H7 (cell line): ENCODE measurements at regions not wholly inside any gene's neighbourhood (a gene's known extent, or its start where the extent isn't known, plus 50 kb on each side); places are given as distances from the start of the nearest gene placed in this dataset.
A peak's percentile ranks its signal among the peaks of the same experiment; 100 is the strongest.
"Not testable (repeated sequence)": the region's sequence is repeated elsewhere in the genome, so short reads cannot be mapped to it uniquely, and the experiment has no call there.

Experiments
- DNase-seq: peaks from one replicate; pipeline ENCODE4 v3.0.0; 2012
- H3K27me3 ChIP-seq: 2 replicates; pipeline ENCODE4 v1.6.0; 2011; ENCODE audit warnings: mild to moderate bottlenecking, low read length; ENCODE audit not compliant: control insufficient read depth, insufficient read depth
- H3K36me3 ChIP-seq: replicated peaks from 2 replicates; pipeline ENCODE4 v1.5.1; 2011; ENCODE audit warnings: low read length; ENCODE audit not compliant: control insufficient read depth, insufficient read depth
- H3K4me3 ChIP-seq: 2 replicates; pipeline ENCODE4 v1.5.1; 2011; ENCODE audit warnings: low read depth, mild to moderate bottlenecking, control low read depth, low read length, moderate library complexity; ENCODE audit not compliant: insufficient read depth

- Histone ChIP-seq H3K4me3 (no peak overlapping the region), H3K27me3 (no peaks in the 10 kb centered on the region), H3K36me3 (no peaks in the 10 kb centered on the region)
- no peak for DNase-seq
These were observed 66.5 kb downstream of the DMP1 start for GRCh38 chr4:87716371-87717265.

DNA sequence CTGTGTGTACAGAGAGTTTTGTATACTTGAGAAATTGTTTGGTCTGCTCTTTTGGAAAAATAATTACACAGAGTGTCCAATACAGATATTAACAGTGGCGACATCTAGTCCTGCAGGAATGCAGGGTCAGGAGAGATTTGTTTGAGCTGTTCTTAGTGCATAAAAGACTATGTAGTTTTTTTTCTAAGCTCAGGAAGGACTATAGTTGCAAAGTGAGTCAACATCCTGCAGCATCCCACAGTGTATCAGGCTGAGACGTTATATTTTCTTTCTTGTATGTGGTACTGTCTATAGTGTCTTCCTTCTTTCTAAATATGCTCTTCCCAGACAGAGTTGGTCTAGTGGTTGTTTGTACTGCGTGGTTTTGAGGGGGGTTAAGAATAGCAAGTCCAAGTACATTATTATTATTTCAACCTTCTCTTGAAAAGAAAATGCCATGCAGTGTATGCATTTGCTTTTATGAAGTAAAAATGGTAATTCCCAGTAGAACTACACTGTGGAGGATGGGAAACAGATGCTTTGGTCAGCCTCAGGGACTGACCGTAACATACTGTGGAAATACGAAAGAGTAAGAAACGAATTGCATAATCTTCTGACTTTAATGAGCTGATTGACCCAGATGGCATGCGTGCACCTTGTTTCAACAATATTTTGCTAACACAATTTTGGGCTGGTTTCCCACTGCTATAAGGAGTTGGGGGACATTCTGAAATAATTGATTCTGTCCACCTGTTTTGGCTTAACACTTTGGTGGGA, 67.4 kb downstream of the DMP1 start:
- Histone ChIP-seq H3K27me3 (no peaks in the 10 kb centered on the region), H3K36me3 (no peaks in the 10 kb centered on the region), H3K4me3 (no peak overlapping the region)
- DNase-seq = no peak

DNA sequence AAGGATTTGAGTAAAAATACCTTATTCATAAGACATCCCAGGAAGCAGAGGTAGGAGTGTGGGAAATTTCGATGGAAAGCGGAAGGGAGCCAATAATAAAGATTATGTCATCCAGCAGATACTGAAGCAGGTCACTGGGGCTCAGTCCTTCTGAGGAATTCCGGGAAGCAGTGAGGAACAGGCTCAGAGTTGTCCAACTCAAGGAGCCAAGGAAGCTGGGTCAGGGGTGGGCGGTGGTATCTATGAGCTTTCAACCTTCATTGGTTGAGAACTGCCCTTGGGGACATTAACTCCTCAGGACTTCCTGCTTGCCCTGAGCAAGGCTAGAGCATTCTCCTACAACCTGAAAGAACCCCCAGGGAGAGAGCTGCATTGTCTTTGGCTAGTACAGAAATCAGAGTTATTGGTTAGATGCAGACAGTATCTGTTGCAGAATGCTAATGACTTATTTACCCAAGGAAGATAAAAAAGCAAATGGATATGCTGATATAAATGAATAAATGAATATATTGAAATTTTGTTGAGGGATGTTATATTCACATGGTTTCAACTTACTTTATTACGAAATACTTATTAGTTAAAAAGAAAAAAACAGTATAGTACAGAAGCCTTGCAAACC, 68.2 kb downstream of the DMP1 start:
- Histone ChIP-seq H3K36me3 (no peaks in the 10 kb centered on the region), H3K4me3 (no peak overlapping the region), H3K27me3 (no peaks in the 10 kb centered on the region)
- DNase-seq = no peak

DNA sequence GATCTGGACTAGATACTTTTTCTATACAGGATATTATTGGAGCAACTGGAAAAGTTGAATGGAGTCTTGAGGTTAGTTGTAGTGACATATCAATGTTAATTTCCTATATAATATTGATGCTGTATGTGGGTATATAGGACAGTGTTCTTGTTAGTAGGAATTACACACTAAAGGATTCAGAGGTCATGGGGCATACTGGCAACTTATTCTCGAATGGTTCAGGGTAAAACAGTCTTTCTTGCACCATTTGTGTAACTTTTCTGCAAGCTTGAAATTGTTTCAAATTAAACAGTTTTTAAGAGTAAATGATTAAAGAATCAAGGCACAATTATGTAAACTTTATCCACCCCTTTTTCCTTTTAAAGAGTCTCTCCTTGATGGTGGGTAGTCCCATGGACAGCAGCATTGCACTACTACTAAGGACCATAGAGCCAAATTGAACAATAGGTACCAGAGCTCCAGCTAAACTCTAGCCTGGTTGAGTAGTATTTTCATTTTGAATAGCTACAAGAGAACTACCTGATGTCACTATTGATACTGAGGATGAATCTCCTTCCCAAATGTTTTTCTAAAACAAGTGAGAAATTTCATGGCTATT, 70.1 kb downstream of the DMP1 start:
- Histone ChIP-seq H3K36me3 (no peaks in the 10 kb centered on the region), H3K27me3 (no peaks in the 10 kb centered on the region), H3K4me3 (no peak overlapping the region)
- no peak for DNase-seq

DNA sequence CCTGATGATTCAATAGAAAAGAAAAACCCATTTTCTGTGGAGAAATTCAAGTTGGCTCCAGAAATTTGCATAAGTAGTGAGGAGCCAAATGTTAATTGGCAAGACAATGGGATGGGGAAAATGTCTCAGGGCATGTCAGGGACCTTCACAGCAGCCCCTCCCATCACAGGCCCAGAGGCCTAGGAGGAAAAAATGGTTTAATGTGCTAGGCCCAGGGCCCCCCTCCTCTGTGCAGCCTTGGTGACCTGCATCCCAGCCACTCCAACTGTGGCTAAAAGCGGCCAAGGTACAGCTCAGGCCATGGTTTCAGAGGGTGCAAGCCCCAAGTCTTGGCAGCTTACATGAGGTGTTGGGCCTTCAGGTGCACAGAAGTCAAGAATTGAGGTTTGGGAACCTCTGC, 74.1 kb upstream of the IBSP start:
- not testable (repeated sequence) for H3K4me3 ChIP-seq, H3K36me3 ChIP-seq, H3K27me3 ChIP-seq, DNase-seq

- no peaks in the 10 kb centered on the region for H3K36me3 ChIP-seq
- no peak for DNase-seq
These were observed 67.2 kb upstream of the IBSP start for GRCh38 chr4:87732033-87732765.

GRCh38 chr4:87734084-87734483, 65.3 kb upstream of the IBSP start:
- no peaks in the 10 kb centered on the region for H3K27me3 ChIP-seq
- DNase-seq = no peak
- no peaks in the 10 kb centered on the region for H3K36me3 ChIP-seq
- no peak overlapping the region for H3K4me3 ChIP-seq

More at GRCh38 chr4:87732033-87732765, 67.2 kb upstream of the IBSP start:
- Histone ChIP-seq H3K4me3 (no peak overlapping the region), H3K27me3 (no peaks in the 10 kb centered on the region)

DNA sequence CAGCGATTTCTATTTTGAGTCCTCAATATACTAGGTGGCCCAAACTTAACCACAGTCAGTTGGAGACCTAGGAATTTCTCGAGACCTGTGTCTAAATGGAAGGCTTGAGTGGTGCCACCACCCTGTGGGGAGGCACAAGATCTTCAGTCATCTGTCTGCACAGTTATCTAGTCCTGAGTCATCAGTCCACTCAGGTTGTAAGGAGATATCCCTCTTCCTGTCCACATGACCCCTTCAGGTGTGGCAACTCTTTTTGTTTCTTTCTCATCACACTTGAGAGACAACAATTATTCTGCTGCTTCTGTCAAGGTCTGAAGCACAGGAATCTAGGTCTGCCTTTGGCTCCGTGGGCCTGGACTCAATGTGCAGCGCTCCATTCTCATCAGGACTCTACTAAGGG, 64.4 kb upstream of the IBSP start:
- Histone ChIP-seq H3K4me3 (no peak overlapping the region), H3K36me3 (no peaks in the 10 kb centered on the region)
- no peak for DNase-seq

GRCh38 chr4:87738483-87738882, 60.9 kb upstream of the IBSP start:
- no peak overlapping the region for H3K4me3 ChIP-seq
- H3K27me3 ChIP-seq = no peaks in the 10 kb centered on the region
- no peaks in the 10 kb centered on the region for H3K36me3 ChIP-seq
- no peak for DNase-seq

More for the DNA sequence above, 64.4 kb upstream of the IBSP start:
- no peaks in the 10 kb centered on the region for H3K27me3 ChIP-seq

DNA sequence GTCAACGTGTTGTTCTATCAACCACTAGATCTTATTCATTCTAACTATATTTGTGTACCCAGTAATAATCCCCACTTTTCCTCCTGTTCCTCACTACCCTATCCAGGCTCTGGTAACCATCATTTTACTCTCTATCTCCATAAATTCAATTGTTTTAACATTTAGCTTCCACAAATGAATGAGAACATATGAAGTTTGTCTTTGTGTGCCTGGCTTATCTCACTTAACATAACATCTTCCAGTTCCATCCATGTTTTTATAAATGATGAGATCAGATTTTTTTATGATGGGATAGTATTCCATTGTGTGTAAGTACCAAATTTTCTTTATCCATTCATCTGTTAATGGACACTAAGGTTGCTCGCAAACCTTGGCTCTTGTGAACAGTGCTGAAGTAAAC, 59.9 kb upstream of the IBSP start:
- no peak for DNase-seq
- Histone ChIP-seq H3K27me3 (no peaks in the 10 kb centered on the region), H3K4me3 (no peak overlapping the region), H3K36me3 (no peaks in the 10 kb centered on the region)

DNA sequence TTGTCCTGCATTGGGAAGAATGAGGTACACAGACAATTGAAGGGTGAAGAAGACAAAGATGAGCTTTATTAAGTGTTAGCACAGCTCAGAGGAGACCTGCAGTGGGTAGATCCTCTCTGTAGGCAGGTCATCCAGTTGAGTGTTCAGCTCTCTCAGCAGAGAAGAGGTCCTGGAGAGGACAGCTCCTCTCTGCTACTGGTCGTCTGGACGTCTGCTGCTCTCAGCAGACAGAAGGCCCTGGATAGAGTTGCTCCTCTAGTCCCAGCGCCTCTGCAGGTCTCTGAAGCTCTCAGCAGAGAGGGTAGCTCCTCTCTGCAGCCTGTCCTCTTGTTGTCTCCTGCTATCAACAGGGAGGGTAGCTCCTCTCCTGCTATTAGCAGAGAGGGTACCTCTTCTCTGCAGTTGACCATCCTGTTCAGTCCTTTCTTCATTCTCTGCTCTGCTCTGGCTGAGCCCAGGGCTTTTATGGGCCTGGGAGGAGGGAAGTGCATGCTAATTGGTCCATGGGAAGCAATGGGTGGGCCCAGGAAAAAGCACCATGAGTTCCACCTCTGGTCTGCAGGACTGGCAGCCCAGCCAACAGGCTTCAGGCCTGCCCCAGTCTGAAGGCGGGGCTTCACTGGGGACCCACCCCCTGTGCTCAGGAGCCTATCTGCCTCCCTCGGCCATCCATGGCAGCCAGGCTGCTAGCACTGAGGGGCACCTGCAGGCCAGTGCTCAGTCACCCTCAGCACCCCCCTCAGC, 54.1 kb upstream of the IBSP start:
- no peaks in the 10 kb centered on the region for H3K36me3 ChIP-seq
- DNase-seq = peak; percentile 10

GRCh38 chr4:87746001-87746400, 53.4 kb upstream of the IBSP start:
- Histone ChIP-seq H3K36me3 (no peaks in the 10 kb centered on the region), H3K4me3 (no peak overlapping the region), H3K27me3 (no peaks in the 10 kb centered on the region)
- DNase-seq = no peak

More for the DNA sequence above, 54.1 kb upstream of the IBSP start:
- H3K27me3 ChIP-seq = no peaks in the 10 kb centered on the region
- no peak overlapping the region for H3K4me3 ChIP-seq
